ENCODE measurements at regions not wholly inside any gene's neighbourhood (a gene's known extent, or its start where the extent isn't known, plus 50 kb on each side); places are given as distances from the start of the nearest gene placed in this dataset.

- no peak for TF ChIP-seq CTCF (IDR thresholded peaks at IDR 0.05; ENCODE audit: insufficient read depth, low read depth, low read length)
- no peak for DNase-seq (ENCODE audit: low read depth)
- H3K4me3 ChIP-seq (ENCODE audit: low read depth, low read length), result no peak overlapping the region
Measured at GRCh38 chr3:54045061-54045815, 77.1 kb upstream of the CACNA2D3 start.

- H3K4me3 ChIP-seq (ENCODE audit: low read depth, low read length), result no peak overlapping the region
- TF ChIP-seq CTCF (IDR thresholded peaks at IDR 0.05; ENCODE audit: insufficient read depth, low read depth, low read length), result no peak
Measured at GRCh38 chr3:54042259-54042823, 80.0 kb upstream of the CACNA2D3 start.

GRCh38 chr3:54040476-54040875 lies 81.9 kb upstream of the CACNA2D3 start:
- TF ChIP-seq CTCF (IDR thresholded peaks at IDR 0.05; ENCODE audit: insufficient read depth, low read depth, low read length), result no peak
- no peak for DNase-seq (ENCODE audit: low read depth)
- H3K4me3 ChIP-seq (ENCODE audit: low read depth, low read length), result no peak overlapping the region

More at GRCh38 chr3:54042259-54042823, 80.0 kb upstream of the CACNA2D3 start:
- no peak for DNase-seq (ENCODE audit: low read depth)

- no peak for TF ChIP-seq CTCF (IDR thresholded peaks at IDR 0.05; ENCODE audit: insufficient read depth, low read depth, low read length)
Measured at GRCh38 chr3:54038391-54038790, 84.0 kb upstream of the CACNA2D3 start.

GRCh38 chr3:54036543-54036942 lies 85.8 kb upstream of the CACNA2D3 start:
- H3K4me3 ChIP-seq (ENCODE audit: low read depth, low read length), result no peak overlapping the region
- TF ChIP-seq CTCF (IDR thresholded peaks at IDR 0.05; ENCODE audit: insufficient read depth, low read depth, low read length), result no peak
- DNase-seq (ENCODE audit: low read depth), result no peak

More at GRCh38 chr3:54038391-54038790, 84.0 kb upstream of the CACNA2D3 start:
- no peak for DNase-seq (ENCODE audit: low read depth)
- H3K4me3 ChIP-seq (ENCODE audit: low read depth, low read length), result no peak overlapping the region

- no peak overlapping the region for H3K4me3 ChIP-seq (ENCODE audit: low read depth, low read length)
- TF ChIP-seq CTCF (IDR thresholded peaks at IDR 0.05; ENCODE audit: insufficient read depth, low read depth, low read length), result no peak
Measured at GRCh38 chr3:54034971-54035370, 87.4 kb upstream of the CACNA2D3 start.

More at GRCh38 chr3:54034971-54035370, 87.4 kb upstream of the CACNA2D3 start:
- DNase-seq (ENCODE audit: low read depth), result no peak

Data from fibroblast of villous mesenchyme (primary cell).